Activated CD8-positive, alpha-beta T cell treated with anti-CD3 and anti-CD28 coated beads for 36 hours (primary cell): ENCODE measurements at regions not wholly inside any gene's neighbourhood (a gene's known extent, or its start where the extent isn't known, plus 50 kb on each side); places are given as distances from the start of the nearest gene placed in this dataset.
"Not testable (repeated sequence)": the region's sequence is repeated elsewhere in the genome, so short reads cannot be mapped to it uniquely, and the experiment has no call there.

Experiments used
- ATAC-seq: fragments of 200-7000 bp; cut with Tn5 transposase; one replicate; pipeline ENCODE4 v1.10.0; 2021; ENCODE audit warnings: mild to moderate bottlenecking, moderate library complexity
- CTCF ChIA-PET: fragments of 350-600 bp; sonication (Branson Sonifier 250); formaldehyde crosslinking; loops from one replicate; lab custom pipeline; 2021; ENCODE audit warnings: antibody characterized with exemption; lab: Charles Lee
- POLR2A ChIA-PET: fragments of 350-600 bp; sonication (Branson Sonifier 250); formaldehyde crosslinking; loops from one replicate; lab custom pipeline; 2021; ENCODE audit warnings: antibody characterized with exemption; lab: Charles Lee
- DNase-seq: peaks from one replicate; pipeline ENCODE4 v3.0.0-alpha.2; 2020
- H3K27ac Mint-ChIP-seq: one replicate; pipeline ENCODE4 v1.8.0; 2021; ENCODE audit warnings: mild to moderate bottlenecking, mixed read lengths
- H3K27me3 Mint-ChIP-seq: one replicate; pipeline ENCODE4 v1.8.0; 2021; ENCODE audit warnings: mixed read lengths
- H3K36me3 Mint-ChIP-seq: one replicate; pipeline ENCODE4 v1.8.0; 2021; ENCODE audit warnings: low read depth, mixed read lengths
- H3K4me1 Mint-ChIP-seq: one replicate; pipeline ENCODE4 v1.8.0; 2021; ENCODE audit warnings: low read depth, mixed read lengths
- H3K4me3 Mint-ChIP-seq: one replicate; pipeline ENCODE4 v1.8.0; 2021; ENCODE audit warnings: mild to moderate bottlenecking, moderate library complexity, mixed read lengths
- H3K9me3 Mint-ChIP-seq: one replicate; pipeline ENCODE4 v1.8.0; 2021; ENCODE audit warnings: mixed read lengths
- intact Hi-C: fragments of 100-400 bp; cut with micrococcal nuclease; formaldehyde crosslinking; loops from one replicate; pipeline ENCODE4 v1.10.0; 2022
- TF ChIP-seq, protein P1 (sequence below): fragments of 200-600 bp; IDR thresholded peaks from one replicate; pipeline ENCODE4 v1.8.0; 2022; ENCODE audit warnings: antibody characterized with exemption, mild to moderate bottlenecking

DNA sequence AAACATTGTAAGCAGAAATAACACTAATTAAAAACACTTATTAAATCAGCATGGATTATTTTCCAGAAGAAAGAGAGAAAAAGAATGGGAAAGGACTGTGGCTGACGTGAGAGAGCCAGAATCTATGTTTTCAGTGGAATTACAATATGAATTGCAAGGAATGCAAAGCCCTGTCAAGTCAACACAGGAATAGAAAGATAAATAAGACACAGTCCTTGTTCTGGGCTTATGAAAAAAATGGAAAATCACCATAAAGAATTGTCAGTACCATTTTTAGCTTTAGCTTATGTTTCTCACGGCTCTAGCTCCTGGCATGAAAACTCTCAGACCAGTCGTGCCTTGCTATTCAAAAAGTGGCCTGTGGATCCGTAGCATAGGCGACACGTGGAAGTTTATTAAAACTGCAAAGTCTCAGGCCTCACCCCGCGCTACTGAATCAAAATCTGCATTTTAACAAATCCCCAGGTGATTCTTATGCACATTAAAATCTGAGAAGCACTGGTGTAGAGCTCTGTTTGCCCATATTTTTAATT is 549.1 kb downstream of the RPS29 start:
- intact Hi-C loops, result no loop called here
- H3K36me3 Mint-ChIP-seq, result no peaks in the 10 kb centered on the region
- CTCF ChIA-PET, result no interaction called here

DNA sequence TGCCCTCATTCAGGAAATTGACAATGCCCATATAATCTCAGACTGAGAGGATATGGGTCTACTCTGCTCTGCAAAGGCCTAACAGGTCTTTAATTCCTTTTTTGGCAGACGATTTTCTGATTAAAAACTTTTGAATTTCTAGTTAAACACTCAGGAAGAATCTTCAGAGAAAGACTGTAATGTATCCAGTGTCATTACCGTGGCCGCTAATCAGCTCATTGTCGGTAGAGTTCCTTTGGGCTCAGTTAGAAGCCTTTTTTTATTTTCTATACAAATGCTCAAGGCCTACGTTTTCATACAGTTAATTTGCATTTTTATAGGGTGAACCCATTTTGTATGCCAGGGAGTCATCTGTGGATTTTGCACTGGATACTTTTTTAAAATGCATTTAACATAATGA is 549.9 kb downstream of the RPS29 start:
- Mint-ChIP-seq H3K4me1 (no peaks in the 10 kb centered on the region), H3K4me3 (no peak overlapping the region), H3K36me3 (no peaks in the 10 kb centered on the region), H3K27me3 (no peaks in the 10 kb centered on the region), H3K27ac (no peak overlapping the region), H3K9me3 (no peaks in the 10 kb centered on the region)
- CTCF ChIA-PET, result no interaction called here
- intact Hi-C loops, result no loop called here
- DNase-seq (no peak), ATAC-seq (no peak)
- POLR2A ChIA-PET, result interaction anchor here (0.9 kb wide), 1 partner anchor 10 kb away, joined by 3 read pairs; no protein-coding TSS in a partner anchor
- TF ChIP-seq, protein P1, sequence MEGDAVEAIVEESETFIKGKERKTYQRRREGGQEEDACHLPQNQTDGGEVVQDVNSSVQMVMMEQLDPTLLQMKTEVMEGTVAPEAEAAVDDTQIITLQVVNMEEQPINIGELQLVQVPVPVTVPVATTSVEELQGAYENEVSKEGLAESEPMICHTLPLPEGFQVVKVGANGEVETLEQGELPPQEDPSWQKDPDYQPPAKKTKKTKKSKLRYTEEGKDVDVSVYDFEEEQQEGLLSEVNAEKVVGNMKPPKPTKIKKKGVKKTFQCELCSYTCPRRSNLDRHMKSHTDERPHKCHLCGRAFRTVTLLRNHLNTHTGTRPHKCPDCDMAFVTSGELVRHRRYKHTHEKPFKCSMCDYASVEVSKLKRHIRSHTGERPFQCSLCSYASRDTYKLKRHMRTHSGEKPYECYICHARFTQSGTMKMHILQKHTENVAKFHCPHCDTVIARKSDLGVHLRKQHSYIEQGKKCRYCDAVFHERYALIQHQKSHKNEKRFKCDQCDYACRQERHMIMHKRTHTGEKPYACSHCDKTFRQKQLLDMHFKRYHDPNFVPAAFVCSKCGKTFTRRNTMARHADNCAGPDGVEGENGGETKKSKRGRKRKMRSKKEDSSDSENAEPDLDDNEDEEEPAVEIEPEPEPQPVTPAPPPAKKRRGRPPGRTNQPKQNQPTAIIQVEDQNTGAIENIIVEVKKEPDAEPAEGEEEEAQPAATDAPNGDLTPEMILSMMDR, result no peak

More for the DNA sequence above, 549.1 kb downstream of the RPS29 start:
- Mint-ChIP-seq H3K27ac (no peak overlapping the region), H3K9me3 (no peaks in the 10 kb centered on the region), H3K4me1 (no peaks in the 10 kb centered on the region), H3K27me3 (no peaks in the 10 kb centered on the region), H3K4me3 (no peak overlapping the region)
- DNase-seq (no peak), ATAC-seq (no peak)
- POLR2A ChIA-PET, result interaction anchor here (0.6 to 0.9 kb wide), 2 partner anchors 9 to 148 kb away, joined by 3 read pairs; no protein-coding TSS in a partner anchor
- TF ChIP-seq, protein P1, result no peak

DNA sequence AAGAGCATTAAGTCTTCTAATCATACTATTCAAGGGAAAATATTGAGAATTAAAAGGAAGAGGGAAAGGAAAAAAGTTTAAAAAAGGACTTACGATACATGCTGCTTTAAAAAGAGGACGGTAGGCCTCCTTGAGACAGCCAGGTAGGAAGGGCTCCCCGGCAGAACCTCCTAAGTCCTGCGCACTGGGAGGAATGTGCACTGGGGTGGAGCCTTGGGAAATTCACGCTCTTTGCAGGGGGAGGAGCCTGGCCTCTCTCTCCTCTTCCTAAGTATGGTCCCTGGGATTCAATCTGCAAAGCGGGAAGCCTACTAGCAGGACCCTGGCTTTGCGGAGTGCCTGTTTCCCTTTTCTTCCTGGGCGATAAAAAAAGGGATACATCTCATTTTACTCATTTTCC is 553.0 kb downstream of the RPS29 start:
- TF ChIP-seq, protein P1, result no peak
- ChIA-PET POLR2A (no interaction called here), CTCF (no interaction called here)

DNA sequence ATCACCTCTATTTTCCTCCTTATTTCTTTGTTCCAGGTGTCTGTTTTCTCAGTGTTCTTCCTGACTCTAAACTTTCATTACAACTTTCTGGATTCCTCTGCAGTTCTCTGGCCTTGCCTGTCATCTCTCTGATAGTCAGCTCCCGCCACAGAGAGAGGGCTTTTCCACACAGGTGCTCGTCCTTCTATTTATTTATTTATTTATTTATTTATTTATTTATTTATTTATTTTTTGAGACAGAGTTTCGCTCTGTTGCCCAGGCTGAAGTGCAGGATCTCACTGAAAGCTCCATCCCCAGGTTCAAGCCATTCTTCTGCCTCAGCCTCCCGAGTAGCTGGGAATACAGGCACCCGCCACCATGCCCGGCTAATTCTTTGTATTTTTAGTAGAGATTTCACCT is 554.5 kb downstream of the RPS29 start:
- DNase-seq, H3K9me3 Mint-ChIP-seq, H3K4me3 Mint-ChIP-seq, H3K27ac Mint-ChIP-seq, H3K36me3 Mint-ChIP-seq, ATAC-seq, intact Hi-C loops, H3K27me3 Mint-ChIP-seq, CTCF ChIA-PET, POLR2A ChIA-PET, H3K4me1 Mint-ChIP-seq: not testable (repeated sequence)

More for the DNA sequence above, 553.0 kb downstream of the RPS29 start:
- H3K4me3 Mint-ChIP-seq, result no peak overlapping the region
- no peaks in the 10 kb centered on the region for H3K4me1 Mint-ChIP-seq
- H3K9me3 Mint-ChIP-seq, result no peaks in the 10 kb centered on the region
- no peak overlapping the region for H3K27ac Mint-ChIP-seq
- ATAC-seq, result no peak
- DNase-seq, result no peak
- intact Hi-C loops, result no loop called here
- no peaks in the 10 kb centered on the region for H3K27me3 Mint-ChIP-seq
- H3K36me3 Mint-ChIP-seq, result no peaks in the 10 kb centered on the region

DNA sequence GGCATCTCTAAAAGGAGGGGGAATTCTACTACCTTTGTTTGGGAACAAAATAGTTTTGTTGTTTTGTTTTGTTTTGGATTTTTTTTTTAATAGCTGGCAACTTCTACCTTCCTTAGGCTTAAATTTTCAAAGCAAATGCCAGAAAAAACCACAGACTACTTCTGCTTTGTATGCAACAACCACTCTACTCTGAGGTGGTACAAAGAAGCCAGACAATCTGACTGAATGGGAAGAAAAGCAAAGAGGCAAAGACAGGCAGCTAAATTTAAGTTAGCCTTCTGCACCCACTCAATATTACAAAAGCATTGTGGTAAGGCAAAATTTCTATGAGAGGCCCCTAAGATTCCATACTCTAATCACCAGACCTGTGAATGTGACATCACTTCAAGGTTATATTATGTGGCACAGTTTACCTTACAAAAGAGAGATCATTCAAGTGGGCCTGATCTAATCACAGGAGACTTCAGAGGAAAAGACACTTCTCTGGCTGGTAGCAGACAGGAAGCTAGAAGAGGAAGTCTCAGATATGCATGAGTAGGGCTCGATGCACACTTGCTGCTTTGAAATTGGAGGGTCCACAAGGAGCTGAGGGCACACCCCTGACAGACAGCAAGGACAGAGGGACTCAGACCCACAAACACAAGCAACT is 566.6 kb downstream of the RPS29 start:
- no peak for DNase-seq
- ATAC-seq, result no peak
- Mint-ChIP-seq H3K27ac (no peak overlapping the region), H3K4me1 (no peaks in the 10 kb centered on the region), H3K4me3 (no peak overlapping the region), H3K9me3 (no peaks in the 10 kb centered on the region), H3K36me3 (no peaks in the 10 kb centered on the region), H3K27me3 (no peaks in the 10 kb centered on the region)
- CTCF ChIA-PET, result no interaction called here
- intact Hi-C loops, result loop anchor here (5.0 kb wide), 1 partner anchor 137 kb away; no protein-coding TSS in a partner anchor
- TF ChIP-seq, protein P1, result no peak
- POLR2A ChIA-PET, result no interaction called here
